Fibroblast of skin of left biceps (primary cell): ENCODE measurements at regions not wholly inside any gene's neighbourhood (a gene's known extent, or its start where the extent isn't known, plus 50 kb on each side); places are given as distances from the start of the nearest gene placed in this dataset.

Source experiments
- DNase-seq, 2 experiments: peaks; one replicate each; pipeline ENCODE4 v3.0.0-alpha.2; 2013; ENCODE audit warnings: low read depth in 2 of 2

- no peak for DNase-seq
Observed at GRCh38 chr16:63623551-63624039, 1498.3 kb downstream of the CDH11 start.

DNA sequence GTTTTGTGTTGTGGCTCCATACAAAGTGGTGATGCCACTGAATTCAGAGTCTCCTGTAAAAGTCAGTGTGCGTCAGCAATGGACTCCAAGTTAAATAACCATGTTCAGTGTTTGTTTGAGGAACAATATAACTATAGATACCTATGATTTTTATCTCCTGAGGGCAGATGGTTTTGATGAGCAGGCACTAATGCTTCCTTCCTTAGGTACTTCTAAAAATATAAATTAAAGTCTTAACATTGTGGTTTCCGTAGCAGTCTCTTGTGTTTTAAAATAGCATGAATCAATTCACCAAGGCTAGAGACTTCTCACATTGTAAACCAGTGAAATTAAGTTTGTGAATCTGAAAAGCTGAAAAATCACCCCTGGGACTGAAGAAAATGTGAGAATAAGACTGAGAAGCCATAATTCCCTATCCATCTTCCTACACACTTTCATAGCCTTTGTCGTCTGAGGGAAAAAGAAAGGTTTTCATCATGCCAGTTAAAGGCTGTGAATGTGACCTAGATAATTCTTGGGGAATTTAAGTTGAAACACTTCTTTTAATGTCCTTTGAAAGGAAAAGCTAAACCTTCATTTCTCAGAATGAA lies 1502.9 kb downstream of the CDH11 start:
- no peak for DNase-seq

- DNase-seq: no peak
Observed at GRCh38 chr16:63617990-63618763, 1503.7 kb downstream of the CDH11 start.

GRCh38 chr16:63617047-63617989 lies 1504.5 kb downstream of the CDH11 start:
- no peak for DNase-seq

DNA sequence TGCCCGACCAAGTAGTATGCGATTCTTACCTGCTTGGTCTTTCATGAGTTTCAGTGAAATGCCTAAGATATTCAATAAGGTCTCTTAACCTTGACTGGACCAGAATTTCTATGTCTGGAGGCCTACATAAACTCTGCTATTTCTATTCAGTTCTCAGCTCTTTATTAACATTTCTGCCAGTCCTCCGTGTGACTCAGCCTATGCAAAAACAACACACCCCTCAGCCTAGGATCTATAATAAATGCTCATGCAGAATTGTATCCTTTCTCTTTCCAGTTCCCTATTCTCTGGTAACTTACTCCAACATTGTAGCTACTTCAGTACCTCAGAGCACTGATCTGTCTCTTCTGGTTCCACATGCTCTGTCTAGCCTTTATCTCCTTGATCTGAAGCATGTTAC lies 1507.4 kb downstream of the CDH11 start:
- DNase-seq: no peak

DNA sequence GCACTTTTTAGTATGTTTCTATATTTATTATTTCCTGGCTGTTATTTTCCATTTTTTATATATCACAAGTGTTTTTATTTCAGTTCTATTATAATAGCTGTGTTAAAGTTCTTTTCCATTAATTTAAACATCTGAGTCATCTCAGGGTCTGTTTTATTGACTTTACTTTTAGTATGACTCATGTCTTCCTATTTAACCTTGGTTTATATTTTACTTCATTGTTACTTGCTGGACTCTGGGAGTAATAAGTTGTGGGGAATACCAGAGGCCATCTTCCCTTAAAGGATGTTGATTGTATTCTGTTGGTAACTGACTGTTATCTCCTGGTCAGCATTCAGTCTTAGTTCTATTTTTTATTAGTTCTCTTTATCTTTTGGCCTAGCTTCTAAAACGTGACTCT lies 1508.2 kb downstream of the CDH11 start:
- no peak for DNase-seq

DNA sequence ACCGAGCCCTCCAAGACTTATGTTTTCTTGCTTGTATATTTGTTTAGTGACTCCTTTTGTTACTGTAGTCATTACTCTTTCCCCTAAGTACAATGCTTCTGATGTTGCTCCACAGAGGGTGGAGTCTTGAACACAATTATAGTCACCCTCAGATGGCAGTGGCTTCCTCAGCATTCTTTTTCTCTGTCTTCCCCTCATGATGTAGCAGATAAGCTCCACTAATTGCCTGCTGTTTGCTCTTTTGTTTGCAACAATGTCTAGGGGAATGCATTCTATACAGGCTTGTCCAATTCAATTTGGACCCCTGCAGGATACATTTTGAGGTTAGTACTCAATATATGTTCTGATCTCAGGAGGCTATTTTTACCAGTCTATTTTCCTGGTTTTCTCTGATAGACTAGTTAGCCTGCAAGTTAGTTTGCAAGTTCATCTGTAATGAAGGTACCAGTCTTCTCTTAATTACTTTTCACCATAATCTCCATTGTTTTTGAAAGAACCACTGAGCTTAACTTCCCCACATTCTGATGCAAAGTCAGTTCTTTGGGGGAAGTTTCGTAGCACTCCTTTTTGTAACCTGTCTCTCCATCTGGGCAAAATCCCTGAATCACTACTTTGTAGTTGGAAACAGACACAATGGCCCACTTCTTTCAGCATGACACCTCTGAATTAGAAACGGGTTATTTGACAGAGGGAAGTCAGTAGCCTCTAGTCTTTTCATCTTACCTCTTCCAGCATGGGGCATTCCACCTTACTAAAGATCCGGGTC lies 1509.2 kb downstream of the CDH11 start:
- DNase-seq: no peak

DNA sequence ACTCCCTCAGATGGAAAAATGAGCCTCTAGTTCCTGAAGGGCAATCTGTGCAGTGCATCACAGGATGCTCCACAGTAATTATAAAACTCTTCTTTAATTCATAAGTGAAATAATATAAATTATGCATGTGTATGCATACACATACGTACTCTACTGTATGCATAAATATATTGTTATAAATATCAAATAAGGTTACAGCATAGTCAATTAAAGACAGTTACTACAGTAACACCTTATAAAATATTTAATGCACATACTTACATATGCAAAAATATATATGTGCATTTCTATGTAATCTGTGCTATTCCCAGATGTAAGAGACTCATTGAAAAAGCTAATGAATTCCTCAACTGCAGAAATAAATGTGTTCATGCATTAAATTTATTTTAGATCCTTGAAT lies 1515.1 kb downstream of the CDH11 start:
- DNase-seq: no peak

DNA sequence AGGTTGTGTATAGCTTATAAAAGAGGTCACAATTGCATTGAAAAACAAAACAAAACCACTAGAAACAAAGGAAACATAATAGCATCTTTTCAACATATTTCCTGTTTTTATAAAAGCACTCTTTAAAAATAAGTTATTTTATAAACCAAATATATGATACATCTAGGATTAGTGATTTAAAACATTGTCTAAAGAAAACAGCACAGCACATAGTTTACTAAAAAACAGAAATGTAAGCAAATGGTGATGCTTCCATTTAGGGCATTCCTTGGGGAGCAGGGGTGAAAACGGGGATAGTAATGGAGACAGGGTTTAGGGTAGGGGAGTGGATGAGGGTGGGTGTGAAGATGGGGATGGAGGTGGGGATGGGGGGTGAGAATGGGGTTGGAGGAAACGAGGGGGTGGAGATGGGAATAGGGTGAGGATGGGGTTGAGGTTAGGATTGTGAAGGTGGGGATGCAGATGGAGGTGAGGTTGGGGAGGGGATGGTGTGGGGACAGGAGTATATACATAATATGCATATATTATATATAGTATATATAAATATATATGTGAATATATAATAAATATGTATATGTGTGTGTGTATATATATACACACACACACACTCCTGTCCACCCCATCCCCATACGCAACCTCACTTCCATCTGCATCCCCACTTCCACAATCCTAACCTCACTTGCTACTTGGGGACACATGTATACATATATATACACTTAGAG lies 1519.5 kb downstream of the CDH11 start:
- DNase-seq: no peak

DNA sequence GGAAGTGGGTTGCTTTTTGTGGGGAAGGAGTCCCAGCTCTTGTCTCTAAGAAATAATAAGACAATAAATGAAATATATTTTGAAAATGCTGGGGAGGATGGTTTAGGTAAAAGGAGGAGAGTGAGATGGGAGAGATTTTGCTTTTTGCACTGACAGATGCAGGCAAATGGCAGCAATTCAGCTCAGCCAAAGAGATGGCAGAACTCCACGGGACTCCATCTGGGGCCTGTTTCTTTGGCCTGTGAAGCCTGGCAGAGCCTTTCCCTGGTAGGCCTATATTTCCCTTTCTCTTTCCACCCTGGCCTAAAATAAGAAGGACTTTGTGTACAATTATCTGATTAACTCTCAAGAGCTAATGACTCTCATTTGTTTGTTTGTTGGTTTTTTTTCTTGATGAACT lies 1525.1 kb downstream of the CDH11 start:
- DNase-seq: no peak

GRCh38 chr16:63592852-63593251 lies 1529.0 kb downstream of the CDH11 start:
- DNase-seq: no peak

DNA sequence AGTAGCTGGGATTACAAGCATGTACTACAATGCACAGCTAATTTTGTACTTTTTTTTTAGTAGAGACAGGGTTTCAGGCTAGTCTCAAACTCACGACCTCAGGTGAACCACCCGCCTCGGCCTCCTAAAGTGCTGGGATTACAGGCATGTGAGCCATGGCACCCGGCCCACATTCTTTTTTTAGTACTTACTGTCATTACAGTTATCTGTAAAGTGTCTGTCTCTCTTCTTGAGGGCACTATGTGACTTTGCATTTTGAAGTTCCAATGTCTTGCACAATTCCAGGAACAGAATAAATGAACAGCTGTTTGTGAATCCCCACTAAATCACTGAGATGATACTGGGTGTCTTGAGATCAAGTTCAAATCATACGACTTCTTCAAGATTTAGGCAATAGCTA lies 1540.3 kb downstream of the CDH11 start:
- DNase-seq: no peak

GRCh38 chr16:63578791-63579190 lies 1542.6 kb upstream of the CDH8 start:
- no peak for DNase-seq

GRCh38 chr16:63577891-63578290 lies 1541.7 kb upstream of the CDH8 start:
- DNase-seq: no peak

DNA sequence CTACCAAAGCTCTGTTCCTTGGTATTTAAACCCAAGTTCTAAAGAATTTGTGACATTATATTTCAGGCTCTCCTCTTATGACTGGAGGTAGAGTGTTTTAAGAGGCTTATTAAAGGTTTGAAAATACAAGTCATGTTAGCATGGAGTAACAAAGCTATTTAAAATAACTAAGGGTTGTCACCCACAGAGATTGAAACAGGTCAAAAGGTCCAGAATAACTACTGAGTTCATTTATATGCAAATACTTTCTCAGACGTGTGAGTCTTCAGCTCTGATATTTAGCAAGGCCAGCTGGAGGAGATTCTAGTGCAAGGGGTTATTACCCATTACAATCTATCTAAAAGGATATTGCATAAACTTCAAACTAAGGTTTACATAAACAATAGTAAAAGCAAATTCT lies 1538.8 kb upstream of the CDH8 start:
- DNase-seq: no peak

- DNase-seq: no peak
Observed at GRCh38 chr16:63568164-63568563, 1531.9 kb upstream of the CDH8 start.

- DNase-seq: no peak
Observed at GRCh38 chr16:63563819-63564505, 1527.7 kb upstream of the CDH8 start.

- DNase-seq: no peak
Observed at GRCh38 chr16:63553980-63554379, 1517.7 kb upstream of the CDH8 start.

- DNase-seq: peak; percentile 11 to 23
Observed at GRCh38 chr16:63539276-63539675, 1503.0 kb upstream of the CDH8 start.

DNA sequence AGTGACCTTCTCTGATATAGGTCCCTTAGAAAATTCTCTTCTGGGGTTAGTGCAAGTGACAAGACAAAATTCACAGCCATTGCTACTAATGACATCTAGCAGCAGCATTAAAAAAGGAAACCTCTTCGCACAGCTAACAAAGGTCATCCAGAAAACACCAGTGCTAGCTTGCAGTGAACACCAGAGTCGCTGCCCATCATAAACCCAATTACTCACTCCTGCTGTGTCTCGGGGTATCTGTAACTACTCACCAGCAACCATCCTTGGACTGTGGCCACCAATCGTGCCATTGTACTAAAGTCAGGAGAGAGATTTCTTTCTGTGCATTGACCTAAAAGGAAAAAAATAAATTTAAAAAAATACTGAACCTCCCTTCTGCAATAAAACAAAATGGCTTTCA lies 1494.7 kb upstream of the CDH8 start:
- DNase-seq: no peak
